Neural crest cell (in vitro differentiated cells): ENCODE measurements at regions not wholly inside any gene's neighbourhood (a gene's known extent, or its start where the extent isn't known, plus 50 kb on each side); places are given as distances from the start of the nearest gene placed in this dataset.

Source experiments
- DNase-seq: peaks from one replicate; pipeline ENCODE4 v3.0.0; 2021; ENCODE audit warnings: low read depth, mixed read lengths, low spot score
- H3K27ac Mint-ChIP-seq: one replicate; pipeline ENCODE4 v1.8.0; 2021; ENCODE audit warnings: mild to moderate bottlenecking, mixed read lengths; ENCODE audit not compliant: unreplicated experiment
- H3K27me3 Mint-ChIP-seq: 2 replicates; pipeline ENCODE4 v1.8.0; 2021; ENCODE audit warnings: low read depth, mild to moderate bottlenecking, mixed read lengths
- H3K36me3 Mint-ChIP-seq: 2 replicates; pipeline ENCODE4 v1.8.0; 2021; ENCODE audit warnings: low read depth, mild to moderate bottlenecking, mixed read lengths
- H3K4me1 Mint-ChIP-seq: 2 replicates; pipeline ENCODE4 v1.8.0; 2021; ENCODE audit warnings: mixed read lengths
- H3K4me3 Mint-ChIP-seq: one replicate; pipeline ENCODE4 v1.8.0; 2021; ENCODE audit warnings: mild to moderate bottlenecking, mixed read lengths
- H3K9me3 Mint-ChIP-seq: 2 replicates; pipeline ENCODE4 v1.8.0; 2021; ENCODE audit warnings: mixed read lengths
- CTCF ChIP-seq: fragments of 200-600 bp; sonication (generic); conservative IDR thresholded peaks from 2 replicates; pipeline ENCODE4 v1.5.0; 2021; ENCODE audit warnings: antibody characterized with exemption, mild to moderate bottlenecking

DNA sequence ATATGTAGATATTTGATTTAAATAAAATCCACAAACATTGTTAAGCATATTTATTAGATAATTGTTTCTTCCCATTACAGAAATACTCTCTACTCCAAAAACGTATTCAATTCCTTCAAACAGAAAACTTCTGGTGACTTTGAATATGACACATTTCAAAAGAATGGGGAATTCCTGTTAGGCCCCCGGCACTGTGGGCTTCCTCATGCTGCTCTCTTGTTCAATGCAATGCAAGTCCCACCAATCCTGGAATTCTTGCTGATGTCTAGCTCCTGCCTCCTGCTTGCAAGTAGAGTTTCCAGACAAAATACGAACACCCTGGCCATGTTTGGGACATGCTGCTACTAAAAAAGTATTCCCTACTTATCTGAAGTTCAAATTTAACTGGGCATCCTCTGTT, 544.1 kb downstream of the QKI start:
- peaks cover 70% of the 10 kb centered on the region for H3K4me1 Mint-ChIP-seq
- H3K36me3 Mint-ChIP-seq: no peaks in the 10 kb centered on the region
- no peak for DNase-seq
- no peak overlapping the region for H3K4me3 Mint-ChIP-seq
- peaks cover 7% of the 10 kb centered on the region for H3K9me3 Mint-ChIP-seq
- TF ChIP-seq CTCF: no peak
- H3K27me3 Mint-ChIP-seq: no peaks in the 10 kb centered on the region
- peak overlapping the region; percentile 80 for H3K27ac Mint-ChIP-seq

DNA sequence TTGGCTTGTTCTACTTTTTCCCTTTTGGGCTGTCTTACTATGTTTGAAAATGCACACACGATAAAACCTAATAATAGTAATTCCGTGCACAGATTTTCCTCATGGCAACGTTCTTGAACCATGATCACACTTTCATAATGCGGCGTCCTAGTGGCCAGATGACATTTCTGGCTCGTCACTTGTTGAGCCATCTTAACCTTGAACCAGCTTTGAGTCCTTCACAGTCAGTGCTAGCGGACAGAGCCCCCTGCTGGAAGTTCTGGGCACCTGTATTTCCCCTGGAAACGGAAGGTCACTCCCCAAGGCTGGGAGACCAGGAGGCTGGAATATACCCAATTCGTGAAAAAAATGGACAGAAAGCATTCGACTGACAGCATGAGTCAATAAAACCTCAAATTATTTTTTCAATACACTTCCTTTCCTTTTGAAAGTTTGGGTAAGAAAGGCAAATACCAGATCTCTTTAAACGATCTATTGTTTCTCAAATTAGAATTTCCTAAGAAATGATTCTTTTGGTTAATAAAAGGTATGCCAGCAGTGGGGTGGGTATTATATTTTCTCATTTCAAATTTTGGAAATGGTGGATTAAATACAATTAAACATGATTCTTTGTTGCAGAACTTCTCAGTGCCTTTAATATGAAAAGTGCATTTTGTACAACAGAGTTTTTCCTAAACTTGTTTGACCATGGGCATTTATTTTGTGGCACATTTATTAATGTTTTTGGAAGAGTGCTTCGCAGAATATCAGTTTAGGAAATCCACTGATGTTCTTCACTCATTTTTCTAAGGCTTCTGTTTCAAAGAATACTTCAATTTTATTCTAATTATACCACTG, 542.3 kb downstream of the QKI start:
- peak; percentile 87 for TF ChIP-seq CTCF
- Mint-ChIP-seq H3K27me3 (no peaks in the 10 kb centered on the region), H3K27ac (no peak overlapping the region), H3K4me3 (peak overlapping the region; percentile 27), H3K9me3 (peaks cover 10% of the 10 kb centered on the region), H3K4me1 (peaks cover 80% of the 10 kb centered on the region), H3K36me3 (peaks cover 4% of the 10 kb centered on the region)
- DNase-seq: peak; percentile 66

- DNase-seq: no peak
- Mint-ChIP-seq H3K36me3 (peaks cover 4% of the 10 kb centered on the region), H3K9me3 (peaks cover 13% of the 10 kb centered on the region), H3K4me1 (peaks cover 87% of the 10 kb centered on the region), H3K4me3 (no peak overlapping the region), H3K27me3 (no peaks in the 10 kb centered on the region), H3K27ac (no peak overlapping the region)
- TF ChIP-seq CTCF: no peak
Measured at GRCh38 chr6:163955756-163956155, 541.2 kb downstream of the QKI start.

- no peak for DNase-seq
- TF ChIP-seq CTCF: no peak
- H3K27ac Mint-ChIP-seq: no peak overlapping the region
- H3K36me3 Mint-ChIP-seq: peaks cover 4% of the 10 kb centered on the region
- H3K9me3 Mint-ChIP-seq: peaks cover 13% of the 10 kb centered on the region
- H3K4me1 Mint-ChIP-seq: peaks cover 84% of the 10 kb centered on the region
- no peak overlapping the region for H3K4me3 Mint-ChIP-seq
- H3K27me3 Mint-ChIP-seq: no peaks in the 10 kb centered on the region
Measured at GRCh38 chr6:163955096-163955495, 540.6 kb downstream of the QKI start.

DNA sequence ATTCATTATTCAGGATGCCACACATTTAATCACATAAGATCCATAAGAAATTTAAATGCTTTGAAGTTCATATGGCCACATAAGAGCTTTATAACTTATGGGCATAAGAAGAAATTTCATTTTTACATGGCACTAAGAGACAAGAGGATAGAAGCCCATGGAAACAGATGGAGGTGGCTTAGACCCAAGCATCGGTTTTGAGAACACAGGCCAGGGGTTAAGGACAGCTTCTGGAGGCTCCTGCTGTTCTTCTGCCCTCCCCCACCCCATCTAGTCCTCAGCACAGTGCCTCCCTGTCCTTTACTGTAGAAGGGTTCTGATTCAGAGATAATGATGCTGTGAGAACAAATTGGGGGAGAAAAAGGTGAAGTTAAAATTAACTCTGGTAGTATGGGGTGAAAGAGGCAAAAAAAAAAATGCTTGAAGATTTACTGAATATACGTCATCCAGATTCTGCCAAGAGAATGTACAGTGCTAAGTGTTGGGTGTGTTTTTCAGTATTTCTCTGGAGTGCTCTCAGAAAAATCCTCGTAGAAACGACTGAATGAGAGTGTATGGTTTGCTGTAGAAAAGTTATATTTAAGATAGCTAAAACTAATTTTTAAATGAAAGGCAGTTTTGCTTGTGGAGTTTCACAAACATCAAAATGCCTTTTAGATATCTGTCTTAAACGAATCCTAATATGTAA, 539.7 kb downstream of the QKI start:
- no peak for TF ChIP-seq CTCF
- Mint-ChIP-seq H3K27me3 (no peaks in the 10 kb centered on the region), H3K4me3 (no peak overlapping the region), H3K27ac (no peak overlapping the region), H3K4me1 (peaks cover 81% of the 10 kb centered on the region), H3K9me3 (peaks cover 13% of the 10 kb centered on the region), H3K36me3 (peaks cover 4% of the 10 kb centered on the region)
- no peak for DNase-seq
